Endothelial cell (in vitro differentiated cells): ENCODE measurements at regions not wholly inside any gene's neighbourhood (a gene's known extent, or its start where the extent isn't known, plus 50 kb on each side); places are given as distances from the start of the nearest gene placed in this dataset.

Experiments
- DNase-seq: peaks from one replicate; pipeline ENCODE4 v3.0.0; 2021; ENCODE audit warnings: low spot score
- H3K27ac Mint-ChIP-seq: one replicate; pipeline ENCODE4 v1.8.0; 2021; ENCODE audit warnings: mixed read lengths, inconsistent platforms; ENCODE audit not compliant: unreplicated experiment
- H3K27me3 Mint-ChIP-seq: one replicate; pipeline ENCODE4 v1.8.0; 2021; ENCODE audit warnings: mild to moderate bottlenecking, moderate library complexity, mixed read lengths, inconsistent platforms; ENCODE audit not compliant: unreplicated experiment
- H3K36me3 Mint-ChIP-seq: one replicate; pipeline ENCODE4 v1.8.0; 2021; ENCODE audit warnings: mild to moderate bottlenecking, low read depth, mixed read lengths, inconsistent platforms; ENCODE audit not compliant: unreplicated experiment
- H3K4me1 Mint-ChIP-seq: one replicate; pipeline ENCODE4 v1.8.0; 2021; ENCODE audit warnings: mild to moderate bottlenecking, mixed read lengths, inconsistent platforms; ENCODE audit not compliant: unreplicated experiment
- H3K4me3 Mint-ChIP-seq: one replicate; pipeline ENCODE4 v1.8.0; 2021; ENCODE audit warnings: mild to moderate bottlenecking, mixed read lengths, inconsistent platforms; ENCODE audit not compliant: unreplicated experiment
- H3K9me3 Mint-ChIP-seq: one replicate; pipeline ENCODE4 v1.8.0; 2021; ENCODE audit warnings: mixed read lengths, inconsistent platforms; ENCODE audit not compliant: unreplicated experiment
- CTCF ChIP-seq: fragments of 200-600 bp; sonication (generic); IDR thresholded peaks from one replicate; pipeline ENCODE4 v1.5.0; 2021; ENCODE audit warnings: antibody characterized with exemption; ENCODE audit not compliant: unreplicated experiment

- no peak for DNase-seq
- H3K27me3 Mint-ChIP-seq, result peaks cover 7% of the 10 kb centered on the region
- no peak for TF ChIP-seq CTCF
- no peaks in the 10 kb centered on the region for H3K9me3 Mint-ChIP-seq
- no peaks in the 10 kb centered on the region for H3K36me3 Mint-ChIP-seq
- H3K4me1 Mint-ChIP-seq, result peaks cover 34% of the 10 kb centered on the region
- H3K4me3 Mint-ChIP-seq, result no peak overlapping the region
- no peak overlapping the region for H3K27ac Mint-ChIP-seq
Observed at GRCh38 chr12:88781909-88782308, 201.6 kb upstream of the KITLG start.

GRCh38 chr12:88778064-88778463 lies 197.8 kb upstream of the KITLG start:
- Mint-ChIP-seq H3K27ac (no peak overlapping the region), H3K4me1 (peaks cover 19% of the 10 kb centered on the region)
- no peak for DNase-seq

GRCh38 chr12:88775742-88776151 lies 195.5 kb upstream of the KITLG start:
- H3K27ac Mint-ChIP-seq, result no peak overlapping the region
- H3K27me3 Mint-ChIP-seq, result no peaks in the 10 kb centered on the region
- DNase-seq, result no peak

More at GRCh38 chr12:88778064-88778463, 197.8 kb upstream of the KITLG start:
- no peaks in the 10 kb centered on the region for H3K9me3 Mint-ChIP-seq
- no peak for TF ChIP-seq CTCF
- H3K36me3 Mint-ChIP-seq, result no peaks in the 10 kb centered on the region
- no peak overlapping the region for H3K4me3 Mint-ChIP-seq
- H3K27me3 Mint-ChIP-seq, result peaks cover 4% of the 10 kb centered on the region

GRCh38 chr12:88767699-88768098 lies 187.4 kb upstream of the KITLG start:
- Mint-ChIP-seq H3K36me3 (no peaks in the 10 kb centered on the region), H3K4me1 (no peaks in the 10 kb centered on the region), H3K27ac (no peak overlapping the region), H3K4me3 (no peak overlapping the region), H3K9me3 (no peaks in the 10 kb centered on the region), H3K27me3 (no peaks in the 10 kb centered on the region)
- TF ChIP-seq CTCF, result no peak
- DNase-seq, result no peak

More at GRCh38 chr12:88775742-88776151, 195.5 kb upstream of the KITLG start:
- no peak for TF ChIP-seq CTCF
- Mint-ChIP-seq H3K36me3 (no peaks in the 10 kb centered on the region), H3K9me3 (no peaks in the 10 kb centered on the region), H3K4me1 (peaks cover 9% of the 10 kb centered on the region), H3K4me3 (no peak overlapping the region)

- no peak for TF ChIP-seq CTCF
- Mint-ChIP-seq H3K9me3 (no peaks in the 10 kb centered on the region), H3K36me3 (no peaks in the 10 kb centered on the region), H3K4me3 (no peak overlapping the region), H3K27me3 (no peaks in the 10 kb centered on the region), H3K27ac (no peak overlapping the region), H3K4me1 (no peaks in the 10 kb centered on the region)
- no peak for DNase-seq
Observed at GRCh38 chr12:88764781-88765480, 184.7 kb upstream of the KITLG start.
